Neuronal stem cell (in vitro differentiated cells): ENCODE measurements at regions not wholly inside any gene's neighbourhood (a gene's known extent, or its start where the extent isn't known, plus 50 kb on each side); places are given as distances from the start of the nearest gene placed in this dataset.

Experiments used
- DNase-seq: peaks from one replicate; pipeline ENCODE4 v3.0.0-alpha.2; 2013; ENCODE audit warnings: low spot score
- H2AFZ ChIP-seq: one replicate; pipeline ENCODE4 v1.6.1; 2013; ENCODE audit warnings: mild to moderate bottlenecking, low read length, inconsistent platforms
- H2AK5ac ChIP-seq: 2 replicates; pipeline ENCODE4 v1.6.1; 2013; ENCODE audit warnings: low read depth, mild to moderate bottlenecking, inconsistent platforms, low read length, moderate library complexity, mixed read lengths
- H2BK120ac ChIP-seq: 2 replicates; pipeline ENCODE4 v1.6.1; 2013; ENCODE audit warnings: low read depth, mild to moderate bottlenecking, inconsistent platforms, low read length, moderate library complexity, mixed read lengths
- H2BK12ac ChIP-seq: one replicate; pipeline ENCODE4 v1.6.1; 2013; ENCODE audit warnings: low read length, inconsistent platforms
- H2BK15ac ChIP-seq: 2 replicates; pipeline ENCODE4 v1.6.1; 2013; ENCODE audit warnings: mild to moderate bottlenecking, low read length, inconsistent platforms, mixed read lengths
- H2BK5ac ChIP-seq: one replicate; pipeline ENCODE4 v1.6.1; 2013; ENCODE audit warnings: inconsistent platforms, mild to moderate bottlenecking, low read length, moderate library complexity
- H3K14ac ChIP-seq: one replicate; pipeline ENCODE4 v1.6.1; 2013; ENCODE audit warnings: low read length, inconsistent platforms
- H3K18ac ChIP-seq: 2 replicates; pipeline ENCODE4 v1.6.1; 2013; ENCODE audit warnings: low read length, inconsistent platforms
- H3K23ac ChIP-seq: 2 replicates; pipeline ENCODE4 v1.6.1; 2013; ENCODE audit warnings: low read depth, mild to moderate bottlenecking, mixed read lengths, low read length, inconsistent platforms; ENCODE audit not compliant: poor library complexity
- H3K27ac ChIP-seq: replicated peaks from 3 replicates; pipeline ENCODE4 v1.5.1; 2013; ENCODE audit warnings: low read length, inconsistent platforms
- H3K27me3 ChIP-seq, 3 experiments: 2 replicates each; pipeline ENCODE4 v1.6.1; 2013; ENCODE audit warnings: low read length in 3 of 3, mild to moderate bottlenecking in 2 of 3, inconsistent platforms in 1 of 3, low read depth in 1 of 3, mixed read lengths in 1 of 3, moderate library complexity in 1 of 3; ENCODE audit not compliant: control insufficient read depth in 3 of 3, insufficient read depth in 3 of 3
- H3K36me3 ChIP-seq, 2 donors: replicated peaks in 1 of 2; 2 replicates each; pipeline ENCODE4 v1.6.1; 2013; ENCODE audit warnings: low read length in 2 of 2; ENCODE audit not compliant: control insufficient read depth in 2 of 2, insufficient read depth in 2 of 2
- H3K4ac ChIP-seq: 2 replicates; pipeline ENCODE4 v1.6.1; 2013; ENCODE audit warnings: inconsistent platforms, mild to moderate bottlenecking, low read length, moderate library complexity
- H3K4me1 ChIP-seq, 2 donors: 1 replicate in 1 of 2; 2 replicates in 1 of 2; pipeline ENCODE4 v1.6.1; 2013; ENCODE audit warnings: low read length in 2 of 2, low read depth in 1 of 2; ENCODE audit not compliant: control insufficient read depth in 2 of 2, insufficient read depth in 1 of 2
- H3K4me2 ChIP-seq: one replicate; pipeline ENCODE4 v1.6.1; 2013; ENCODE audit warnings: mild to moderate bottlenecking, low read length, inconsistent platforms; ENCODE audit not compliant: insufficient read depth, poor library complexity, severe bottlenecking
- H3K4me3 ChIP-seq, 2 donors: 2 replicates each; pipeline ENCODE4 v1.5.1; 2013; ENCODE audit warnings: low read length in 2 of 2, mild to moderate bottlenecking in 2 of 2, inconsistent platforms in 1 of 2, moderate library complexity in 1 of 2
- H3K79me1 ChIP-seq: one replicate; pipeline ENCODE4 v1.6.1; 2013; ENCODE audit warnings: low read depth, mild to moderate bottlenecking, inconsistent platforms, low read length, moderate library complexity
- H3K9ac ChIP-seq: one replicate; pipeline ENCODE4 v1.6.1; 2013; ENCODE audit warnings: mild to moderate bottlenecking, low read depth, low read length, inconsistent platforms; ENCODE audit not compliant: poor library complexity
- H3K9me3 ChIP-seq, 2 donors: replicated peaks in 1 of 2; 2 replicates each; pipeline versions ENCODE3 to v1.6.1; 2013; ENCODE audit warnings: low read length in 2 of 2, mild to moderate bottlenecking in 2 of 2, inconsistent platforms in 1 of 2, low read depth in 1 of 2, mixed read lengths in 1 of 2, moderate library complexity in 1 of 2; ENCODE audit not compliant: control insufficient read depth in 2 of 2, insufficient read depth in 1 of 2
- H4K8ac ChIP-seq: one replicate; pipeline ENCODE4 v1.6.1; 2013; ENCODE audit warnings: low read depth, mild to moderate bottlenecking, inconsistent platforms, low read length, moderate library complexity
- H4K91ac ChIP-seq: one replicate; pipeline ENCODE4 v1.6.1; 2013; ENCODE audit warnings: low read length, low read depth, mild to moderate bottlenecking, inconsistent platforms; ENCODE audit not compliant: poor library complexity
- WGBS, 2 donors: extraction: QIAGEN DNeasy Blood & Tissue Kit; methylation state at CpG; one replicate each; pipeline ENCODE4 v1.1.7; 2013; ENCODE audit warnings: missing lambda C conversion rate in 2 of 2, mixed read lengths in 1 of 2; ENCODE audit not compliant: insufficient read length in 2 of 2, insufficient replicate concordance in 1 of 2; ENCODE audit errors: extremely low coverage in 2 of 2; 5-methylcytosine and 5-hydroxymethylcytosine counted together

DNA sequence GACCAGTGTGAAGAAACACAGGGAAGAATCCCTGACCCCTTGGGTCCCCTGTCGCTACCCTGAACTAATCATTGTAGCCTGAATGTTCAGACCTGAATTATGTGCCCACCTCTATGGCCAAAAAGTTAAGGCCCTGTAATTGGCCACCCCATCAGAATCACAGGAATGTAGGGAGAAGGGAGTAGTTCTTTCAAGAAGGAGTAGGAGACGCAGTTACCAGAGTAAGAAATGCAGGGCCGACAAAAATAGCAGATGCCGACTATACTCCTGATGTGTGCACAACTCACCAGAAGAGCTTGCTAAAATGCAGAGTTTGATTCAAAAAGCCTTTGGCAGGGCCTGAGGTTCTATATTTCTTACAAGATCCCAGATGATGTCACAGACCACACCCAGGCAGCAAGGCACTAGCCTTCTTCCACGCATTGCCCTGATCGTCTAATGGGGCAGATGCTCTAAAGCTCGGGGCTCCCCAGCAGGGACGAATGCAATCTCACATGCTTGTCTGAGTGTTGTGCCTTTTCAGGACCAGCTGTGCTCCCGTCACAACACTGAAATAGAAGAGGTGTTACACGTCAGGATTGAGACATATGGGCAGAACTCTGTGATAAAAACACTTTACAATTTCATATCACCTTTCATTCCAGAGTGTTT lies 161.0 kb upstream of the FAM241A start:
- Histone ChIP-seq H4K91ac (no peak overlapping the region), H3K18ac (no peak overlapping the region), H4K8ac (no peak overlapping the region), H3K23ac (no peak overlapping the region), H3K4ac (no peak overlapping the region), H2AFZ (no peak overlapping the region), H3K9me3 (no peaks in the 10 kb centered on the region), H2BK5ac (no peak overlapping the region), H3K79me1 (no peaks in the 10 kb centered on the region), H2BK15ac (no peak overlapping the region), H2BK12ac (no peak overlapping the region), H3K27ac (no peak overlapping the region), H3K4me1 (no peaks in the 10 kb centered on the region), H3K4me2 (no peak overlapping the region), H2BK120ac (no peak overlapping the region), H3K4me3 (no peak overlapping the region), H3K14ac (no peak overlapping the region), H2AK5ac (no peak overlapping the region), H3K27me3 (no peaks in the 10 kb centered on the region), H3K36me3 (no peaks in the 10 kb centered on the region), H3K9ac (no peak overlapping the region)
- no peak for DNase-seq
- no CpG with 5 or more reads among the region's 10 CpGs for WGBS, 2 donors

- H3K27ac ChIP-seq, result no peak overlapping the region
- no peak overlapping the region for H2BK120ac ChIP-seq
- DNase-seq, result no peak
- no peak overlapping the region for H3K4ac ChIP-seq
- no peak overlapping the region for H2BK12ac ChIP-seq
- no peaks in the 10 kb centered on the region for H3K4me1 ChIP-seq
- H3K27me3 ChIP-seq, result no peaks in the 10 kb centered on the region
- H3K36me3 ChIP-seq, result no peaks in the 10 kb centered on the region
- no peaks in the 10 kb centered on the region for H3K9me3 ChIP-seq
- no peak overlapping the region for H3K14ac ChIP-seq
- no peaks in the 10 kb centered on the region for H3K79me1 ChIP-seq
- H3K4me2 ChIP-seq, result no peak overlapping the region
- no peak overlapping the region for H3K23ac ChIP-seq
- no peak overlapping the region for H3K4me3 ChIP-seq
- no CpG with 5 or more reads among the region's 2 CpGs for WGBS, 2 donors
- H2AFZ ChIP-seq, result no peak overlapping the region
- H3K9ac ChIP-seq, result no peak overlapping the region
- H3K18ac ChIP-seq, result no peak overlapping the region
- H4K91ac ChIP-seq, result no peak overlapping the region
- no peak overlapping the region for H2BK15ac ChIP-seq
- no peak overlapping the region for H4K8ac ChIP-seq
- no peak overlapping the region for H2AK5ac ChIP-seq
- no peak overlapping the region for H2BK5ac ChIP-seq
Measured at GRCh38 chr4:111985426-111985825, 159.8 kb upstream of the FAM241A start.

DNA sequence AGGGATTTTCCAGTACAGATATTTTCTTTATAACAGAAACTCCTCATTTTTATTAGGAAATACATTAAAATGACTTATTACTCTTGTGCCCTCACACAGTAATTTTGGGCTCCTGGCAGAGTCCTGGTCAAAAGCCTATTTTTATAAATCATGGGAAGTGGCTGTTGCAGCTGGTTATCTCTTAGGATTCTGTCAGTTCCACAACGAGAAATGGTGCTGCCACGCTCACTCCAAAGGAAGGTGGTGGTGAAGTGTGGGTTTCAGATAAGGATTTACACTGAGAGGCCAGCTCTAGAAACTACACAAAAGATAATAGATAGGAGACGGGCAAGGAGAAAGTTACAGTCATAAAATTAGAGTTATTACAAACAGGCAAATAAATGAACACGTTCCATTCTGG lies 159.2 kb upstream of the FAM241A start:
- Histone ChIP-seq H3K9me3 (no peaks in the 10 kb centered on the region), H3K27ac (no peak overlapping the region), H3K4ac (no peak overlapping the region), H3K4me3 (no peak overlapping the region), H4K91ac (no peak overlapping the region), H2BK120ac (no peak overlapping the region), H3K36me3 (no peaks in the 10 kb centered on the region), H3K79me1 (no peaks in the 10 kb centered on the region), H2AK5ac (no peak overlapping the region), H3K9ac (no peak overlapping the region), H2BK15ac (no peak overlapping the region), H3K27me3 (no peaks in the 10 kb centered on the region), H3K4me1 (no peaks in the 10 kb centered on the region), H3K4me2 (no peak overlapping the region), H2BK5ac (no peak overlapping the region), H3K14ac (no peak overlapping the region), H4K8ac (no peak overlapping the region), H3K23ac (no peak overlapping the region), H2AFZ (no peak overlapping the region), H3K18ac (no peak overlapping the region), H2BK12ac (no peak overlapping the region)
- no CpG with 5 or more reads among the region's 4 CpGs for WGBS, 2 donors
- no peak for DNase-seq

- no peak for DNase-seq
- no peak overlapping the region for H3K4me3 ChIP-seq
- no peak overlapping the region for H3K4me2 ChIP-seq
- no peak overlapping the region for H2BK15ac ChIP-seq
- H3K36me3 ChIP-seq, result no peaks in the 10 kb centered on the region
- no peak overlapping the region for H3K14ac ChIP-seq
- no peak overlapping the region for H3K18ac ChIP-seq
- no CpG with 5 or more reads among the region's 3 CpGs for WGBS, 2 donors
- no peak overlapping the region for H3K9ac ChIP-seq
- no peak overlapping the region for H4K8ac ChIP-seq
- no peaks in the 10 kb centered on the region for H3K79me1 ChIP-seq
- H2AFZ ChIP-seq, result no peak overlapping the region
- no peaks in the 10 kb centered on the region for H3K27me3 ChIP-seq
- H2BK120ac ChIP-seq, result no peak overlapping the region
- H3K4ac ChIP-seq, result no peak overlapping the region
- no peak overlapping the region for H2BK12ac ChIP-seq
- peaks cover 0 to 2% of the 10 kb centered on the region in 2 donors for H3K4me1 ChIP-seq
- H3K9me3 ChIP-seq, result no peaks in the 10 kb centered on the region
- H4K91ac ChIP-seq, result no peak overlapping the region
- H3K27ac ChIP-seq, result no peak overlapping the region
- no peak overlapping the region for H2BK5ac ChIP-seq
- no peak overlapping the region for H3K23ac ChIP-seq
- no peak overlapping the region for H2AK5ac ChIP-seq
Measured at GRCh38 chr4:111988514-111988913, 156.7 kb upstream of the FAM241A start.
